GM19351 (cell line): ENCODE measurements at regions not wholly inside any gene's neighbourhood (a gene's known extent, or its start where the extent isn't known, plus 50 kb on each side); places are given as distances from the start of the nearest gene placed in this dataset.
"Not testable (repeated sequence)": the region's sequence is repeated elsewhere in the genome, so short reads cannot be mapped to it uniquely, and the experiment has no call there.

Source experiments
- ATAC-seq: cut with Tn5 transposase; IDR thresholded peaks from one replicate; pipeline ENCODE4 v1.9.1; 2021; ENCODE audit warnings: mild to moderate bottlenecking, moderate library complexity; ENCODE audit not compliant: unreplicated experiment

- not testable (repeated sequence) for ATAC-seq
These were observed 54.8 kb upstream of the ZNF717 start for GRCh38 chr3:75840160-75840559.

GRCh38 chr3:75850301-75851008 lies 65.1 kb upstream of the ZNF717 start:
- ATAC-seq: not testable (repeated sequence)

- no peak for ATAC-seq
These were observed 77.8 kb upstream of the ZNF717 start for GRCh38 chr3:75863130-75863529.

DNA sequence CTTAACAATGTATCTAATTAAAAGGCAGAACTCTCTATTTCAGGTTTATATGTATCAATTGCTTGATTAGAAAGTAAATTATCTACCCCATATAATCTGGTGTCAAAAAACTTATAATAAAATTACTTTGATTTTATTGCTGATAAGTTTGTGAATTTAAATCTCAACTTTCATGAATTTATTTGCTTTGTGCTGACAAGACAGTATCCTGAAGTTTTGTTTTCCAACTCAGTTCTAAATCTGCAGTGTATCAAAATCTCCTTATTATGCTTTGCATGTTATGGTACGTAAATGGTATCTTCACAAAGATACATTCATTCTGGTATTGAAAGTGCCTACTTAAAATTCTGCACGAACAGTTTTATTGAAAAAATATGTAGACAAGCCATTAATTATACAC lies 78.5 kb upstream of the ZNF717 start:
- no peak for ATAC-seq

- ATAC-seq: not testable (repeated sequence)
These were observed 98.4 kb upstream of the ZNF717 start for GRCh38 chr3:75883719-75884118.

DNA sequence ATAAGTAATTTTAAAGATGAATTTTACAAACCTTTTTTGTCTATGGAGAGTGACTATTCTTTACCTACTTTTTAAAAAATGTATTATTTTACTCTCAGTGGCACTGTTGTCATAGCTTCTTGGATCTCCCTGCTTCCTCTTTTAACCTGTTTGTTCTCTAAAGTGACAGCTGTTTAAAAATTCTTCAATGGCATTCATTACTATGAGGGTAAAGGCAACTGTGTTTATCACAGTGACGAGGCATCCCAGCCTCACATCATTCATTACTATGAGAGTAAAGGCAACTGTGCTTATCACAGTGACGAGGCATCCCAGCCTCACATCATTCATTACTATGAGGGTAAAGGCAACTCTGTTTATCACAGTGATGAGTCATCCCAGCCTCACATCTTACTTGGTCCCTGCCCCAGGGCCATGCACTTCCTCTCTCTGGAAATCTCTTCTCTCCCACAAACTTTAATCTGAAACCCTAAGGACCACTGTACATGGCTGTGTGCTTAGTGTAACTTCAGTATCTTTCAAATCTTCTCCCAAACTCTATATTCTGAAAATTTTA lies 101.7 kb upstream of the ZNF717 start:
- ATAC-seq: no peak

GRCh38 chr3:75894234-75894633 lies 108.9 kb upstream of the ZNF717 start:
- ATAC-seq: no peak

DNA sequence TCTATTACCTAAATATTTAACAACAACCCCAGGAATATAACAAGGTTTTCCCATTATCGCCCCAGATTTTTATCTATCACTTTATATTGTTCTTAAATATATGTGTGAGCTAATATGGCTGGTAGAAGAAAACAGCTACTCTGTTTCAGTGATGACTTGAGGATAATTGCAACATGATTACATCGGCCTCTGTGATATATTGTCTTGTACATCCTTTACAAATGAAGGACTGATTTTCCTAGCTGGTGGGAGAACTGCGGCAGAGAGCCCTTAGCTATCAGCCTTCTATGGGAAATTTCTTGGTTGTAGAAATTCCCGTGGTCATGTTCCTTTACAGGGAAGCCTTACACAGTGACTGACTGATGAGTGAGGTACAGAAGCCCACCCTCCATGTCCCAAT lies 110.9 kb upstream of the ZNF717 start:
- ATAC-seq: no peak

GRCh38 chr3:75901446-75901845 lies 116.1 kb upstream of the ZNF717 start:
- not testable (repeated sequence) for ATAC-seq

- ATAC-seq: no peak
These were observed 121.3 kb upstream of the ZNF717 start for GRCh38 chr3:75906555-75907112.

DNA sequence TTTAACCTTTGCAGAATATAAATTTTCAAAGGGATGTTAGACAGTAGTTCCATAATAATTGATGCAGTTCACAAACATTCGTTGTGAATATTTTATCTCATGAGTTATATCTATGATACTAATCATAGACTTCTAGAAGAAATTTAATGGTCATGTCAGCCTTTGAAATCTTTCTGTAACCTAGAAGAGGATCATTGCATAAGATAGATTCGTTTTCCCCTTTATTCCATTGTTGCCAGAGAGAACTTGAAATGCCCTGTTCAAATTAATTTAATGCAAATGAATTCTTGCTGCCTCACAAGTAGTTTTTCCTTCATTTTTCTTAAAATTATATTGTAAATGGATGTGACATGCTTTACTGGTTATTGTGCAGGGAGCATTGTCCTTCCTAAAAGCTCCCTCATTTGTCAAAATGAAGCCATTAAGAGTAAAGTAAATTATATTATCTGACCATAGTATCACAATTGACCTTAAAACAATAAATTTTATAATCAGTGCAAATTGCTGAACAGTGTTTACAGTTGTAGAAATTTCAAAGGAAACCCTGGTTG lies 128.5 kb upstream of the ZNF717 start:
- ATAC-seq: no peak

GRCh38 chr3:75914741-75915140 lies 129.4 kb upstream of the ZNF717 start:
- not testable (repeated sequence) for ATAC-seq

- no peak for ATAC-seq
These were observed 153.6 kb upstream of the ZNF717 start for GRCh38 chr3:75938921-75939320.

DNA sequence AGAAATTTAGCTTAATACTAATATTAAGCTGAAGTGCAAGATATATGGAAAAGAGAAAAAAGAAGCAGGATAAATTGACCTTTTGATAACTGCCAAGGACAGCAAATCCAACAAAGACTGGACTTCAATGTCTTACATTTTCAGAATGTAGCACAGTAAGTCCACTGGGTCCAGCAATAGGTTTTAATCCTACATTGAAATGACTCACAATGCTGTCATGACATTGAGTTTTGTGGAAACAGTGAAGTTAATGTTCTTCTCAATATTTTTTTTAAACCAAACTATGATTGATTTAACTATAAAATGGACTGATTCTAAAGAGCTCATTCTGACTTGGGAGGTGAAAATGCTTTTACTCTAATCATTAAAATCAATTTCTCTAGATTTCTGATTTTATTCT lies 166.6 kb upstream of the ZNF717 start:
- ATAC-seq: no peak

GRCh38 chr3:75960031-75960430 lies 174.7 kb upstream of the ZNF717 start:
- ATAC-seq: not testable (repeated sequence)

GRCh38 chr3:75962054-75962453 lies 176.7 kb upstream of the ZNF717 start:
- ATAC-seq: not testable (repeated sequence)

DNA sequence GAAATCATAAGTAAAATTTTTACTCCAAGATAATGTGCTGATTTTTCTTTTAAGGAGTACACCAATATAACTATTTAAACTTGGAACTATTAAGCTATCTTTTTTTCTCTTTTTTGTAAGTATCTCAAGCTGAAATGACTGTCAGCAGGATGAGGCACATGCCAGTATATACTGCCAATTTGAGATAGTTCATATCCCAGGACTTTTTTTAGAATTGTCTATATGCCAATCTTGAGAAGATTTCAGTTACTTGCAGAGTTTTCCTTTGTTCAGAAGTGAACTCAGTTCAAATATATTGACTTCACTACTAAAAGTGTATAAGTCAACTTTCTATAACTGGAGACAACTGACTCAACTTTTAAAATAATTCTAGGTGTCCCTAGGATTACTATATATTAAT lies 181.7 kb upstream of the ZNF717 start:
- no peak for ATAC-seq

- ATAC-seq: no peak
These were observed 193.3 kb upstream of the ZNF717 start for GRCh38 chr3:75978686-75979085.

DNA sequence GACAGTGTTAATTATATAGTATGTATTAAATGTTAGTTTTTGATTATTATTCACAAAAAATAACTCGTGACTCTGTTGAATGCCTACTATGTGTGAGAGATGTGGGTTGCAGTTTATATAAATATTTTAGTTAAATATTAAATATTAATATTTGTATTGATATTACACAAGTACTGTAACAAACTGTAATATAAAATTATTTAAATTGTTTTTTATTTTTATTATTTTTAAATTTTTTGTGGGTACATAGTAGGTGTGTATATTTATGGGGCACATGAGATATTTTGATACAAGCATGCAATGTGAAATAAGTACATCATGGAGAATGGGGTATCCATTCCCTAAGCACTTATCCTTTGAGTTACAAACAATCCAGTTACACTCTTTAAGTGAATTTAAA lies 196.1 kb upstream of the ZNF717 start:
- ATAC-seq: no peak

- no peak for ATAC-seq
These were observed 196.8 kb upstream of the ZNF717 start for GRCh38 chr3:75982151-75982550.

- no peak for ATAC-seq
These were observed 197.8 kb upstream of the ZNF717 start for GRCh38 chr3:75983111-75983510.

DNA sequence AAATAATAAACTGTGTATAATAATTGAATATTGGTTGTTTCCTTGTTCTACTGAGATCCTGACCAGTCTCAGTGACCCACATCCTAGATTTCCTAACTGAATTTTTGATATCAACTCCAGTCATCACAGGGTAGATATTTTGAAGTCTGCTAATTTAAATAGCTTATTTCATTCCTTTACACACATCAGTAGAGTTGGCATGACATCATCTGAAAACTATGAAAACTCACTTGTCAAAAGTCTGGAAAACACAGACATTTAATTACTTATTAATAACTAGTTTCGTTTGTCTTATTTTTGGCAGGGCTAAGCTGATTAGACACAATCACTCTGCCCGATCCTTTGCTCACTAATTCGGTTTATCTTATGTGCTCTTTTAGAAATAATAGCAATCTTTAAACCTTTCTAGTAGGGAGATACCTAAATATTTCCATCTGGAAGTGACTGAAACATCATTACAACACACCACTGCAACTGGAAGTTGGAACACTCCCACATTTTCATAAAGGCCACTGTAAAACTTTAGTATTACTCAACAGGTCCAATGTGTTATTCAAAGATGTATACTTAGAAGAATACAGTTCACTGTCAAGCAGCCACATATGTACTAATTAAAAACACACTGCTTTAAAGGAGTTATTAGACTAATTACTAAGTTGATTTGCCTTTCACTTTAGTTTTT lies 198.4 kb upstream of the ZNF717 start:
- ATAC-seq: no peak
